ENCODE measurements at regions not wholly inside any gene's neighbourhood (a gene's known extent, or its start where the extent isn't known, plus 50 kb on each side); places are given as distances from the start of the nearest gene placed in this dataset.

DNA sequence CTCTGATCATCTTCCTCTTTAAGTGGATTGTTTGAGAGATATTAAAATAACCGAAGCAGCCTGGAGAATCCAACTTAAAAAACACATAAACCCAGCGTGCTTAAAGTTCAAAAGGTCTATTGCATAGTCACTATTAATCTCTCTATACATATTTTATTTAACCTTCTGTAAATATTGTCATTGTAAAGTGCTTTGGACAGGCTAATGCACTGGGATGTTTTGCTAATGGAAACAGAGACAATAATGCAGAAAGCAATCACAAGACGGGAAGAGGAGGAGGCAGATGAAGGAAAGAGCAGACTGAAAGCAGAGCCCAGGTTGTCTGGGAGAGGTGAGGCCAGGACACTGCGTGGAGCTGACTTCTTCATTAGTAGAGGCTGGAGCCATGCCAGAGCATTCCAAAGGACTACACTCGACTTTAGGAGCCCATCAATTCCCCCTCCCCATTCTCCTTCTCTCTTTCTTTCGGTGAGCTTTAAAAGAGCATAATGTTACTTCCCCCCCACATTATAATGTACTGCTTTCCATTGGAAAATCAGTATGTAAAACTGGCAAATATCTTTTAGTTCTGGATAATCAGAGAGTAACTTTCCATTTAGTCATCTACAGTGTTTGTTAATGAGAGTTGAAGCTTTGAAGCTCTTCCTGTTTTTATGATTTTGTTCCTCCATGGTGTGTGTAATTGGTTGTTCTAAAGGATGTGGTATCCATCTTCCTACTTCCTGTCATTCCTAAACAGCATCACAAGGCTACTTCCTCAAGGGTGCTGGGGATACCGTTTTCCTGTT, 307.3 kb upstream of the MPDZ start:
- TF ChIP-seq, protein P1, sequence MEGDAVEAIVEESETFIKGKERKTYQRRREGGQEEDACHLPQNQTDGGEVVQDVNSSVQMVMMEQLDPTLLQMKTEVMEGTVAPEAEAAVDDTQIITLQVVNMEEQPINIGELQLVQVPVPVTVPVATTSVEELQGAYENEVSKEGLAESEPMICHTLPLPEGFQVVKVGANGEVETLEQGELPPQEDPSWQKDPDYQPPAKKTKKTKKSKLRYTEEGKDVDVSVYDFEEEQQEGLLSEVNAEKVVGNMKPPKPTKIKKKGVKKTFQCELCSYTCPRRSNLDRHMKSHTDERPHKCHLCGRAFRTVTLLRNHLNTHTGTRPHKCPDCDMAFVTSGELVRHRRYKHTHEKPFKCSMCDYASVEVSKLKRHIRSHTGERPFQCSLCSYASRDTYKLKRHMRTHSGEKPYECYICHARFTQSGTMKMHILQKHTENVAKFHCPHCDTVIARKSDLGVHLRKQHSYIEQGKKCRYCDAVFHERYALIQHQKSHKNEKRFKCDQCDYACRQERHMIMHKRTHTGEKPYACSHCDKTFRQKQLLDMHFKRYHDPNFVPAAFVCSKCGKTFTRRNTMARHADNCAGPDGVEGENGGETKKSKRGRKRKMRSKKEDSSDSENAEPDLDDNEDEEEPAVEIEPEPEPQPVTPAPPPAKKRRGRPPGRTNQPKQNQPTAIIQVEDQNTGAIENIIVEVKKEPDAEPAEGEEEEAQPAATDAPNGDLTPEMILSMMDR (IDR thresholded peaks at IDR 0.05), result no peak
- TF ChIP-seq EZH2 (IDR thresholded peaks at IDR 0.05; ENCODE audit: borderline replicate concordance, insufficient read depth, low read depth, low read length, poor library complexity, severe bottlenecking), result no peak

Measured in B cell (primary cell).